Endodermal cell (in vitro differentiated cells): ENCODE measurements at regions not wholly inside any gene's neighbourhood (a gene's known extent, or its start where the extent isn't known, plus 50 kb on each side); places are given as distances from the start of the nearest gene placed in this dataset.

ENCODE experiments used
- DNase-seq: peaks from one replicate; pipeline ENCODE4 v3.0.0-alpha.2; 2017
- H3K27ac ChIP-seq: 2 replicates; pipeline ENCODE4 v1.5.1; 2013; ENCODE audit warnings: mild to moderate bottlenecking, low read depth, low read length, moderate library complexity
- H3K27me3 ChIP-seq: 2 replicates; pipeline ENCODE4 v1.6.1; 2013; ENCODE audit warnings: mild to moderate bottlenecking, low read length, moderate library complexity; ENCODE audit not compliant: insufficient read depth, control insufficient read depth, poor library complexity, severe bottlenecking
- H3K36me3 ChIP-seq: 2 replicates; pipeline ENCODE4 v1.7.0; 2013; ENCODE audit warnings: mild to moderate bottlenecking, low read length, moderate library complexity; ENCODE audit not compliant: control insufficient read depth, insufficient read depth
- H3K4me1 ChIP-seq: one replicate; pipeline ENCODE4 v1.7.0; 2013; ENCODE audit warnings: low read length; ENCODE audit not compliant: control insufficient read depth, insufficient read depth
- H3K4me3 ChIP-seq: 2 replicates; pipeline ENCODE4 v1.5.1; 2013; ENCODE audit warnings: mild to moderate bottlenecking, low read length, moderate library complexity
- H3K9ac ChIP-seq: 2 replicates; pipeline ENCODE4 v1.6.1; 2013; ENCODE audit warnings: mild to moderate bottlenecking, low read length, moderate library complexity; ENCODE audit not compliant: poor library complexity, severe bottlenecking; ENCODE audit errors: extremely low read depth
- H3K9me3 ChIP-seq: 2 replicates; pipeline ENCODE4 v1.6.1; 2013; ENCODE audit warnings: mild to moderate bottlenecking, low read length, moderate library complexity; ENCODE audit not compliant: control insufficient read depth
- H3K27ac Mint-ChIP-seq: 2 replicates; pipeline ENCODE4 v1.8.0; 2020; ENCODE audit warnings: mixed read lengths
- H3K27me3 Mint-ChIP-seq: 2 replicates; pipeline ENCODE4 v1.8.0; 2021; ENCODE audit warnings: mild to moderate bottlenecking, mixed read lengths; ENCODE audit not compliant: insufficient read depth
- H3K36me3 Mint-ChIP-seq: 2 replicates; pipeline ENCODE4 v1.8.0; 2020; ENCODE audit warnings: low read depth, mixed read lengths
- H3K4me1 Mint-ChIP-seq: 2 replicates; pipeline ENCODE4 v1.8.0; 2020; ENCODE audit warnings: mixed read lengths
- H3K4me3 Mint-ChIP-seq: 2 replicates; pipeline ENCODE4 v1.8.0; 2020; ENCODE audit warnings: mild to moderate bottlenecking, moderate library complexity, mixed read lengths
- H3K9me3 Mint-ChIP-seq: 2 replicates; pipeline ENCODE4 v1.8.0; 2020; ENCODE audit warnings: mild to moderate bottlenecking, mixed read lengths
- CTCF ChIP-seq: fragments of 200-600 bp; sonication (generic); conservative IDR thresholded peaks from 2 replicates; pipeline ENCODE4 v1.5.0; 2021; ENCODE audit warnings: antibody characterized with exemption, mild to moderate bottlenecking
- WGBS, 2 experiments: methylation state at CpG; one replicate each; pipeline versions ENCODE4 v1.1.5 to v1.1.7; 2013; ENCODE audit warnings: missing lambda C conversion rate in 2 of 2, mixed read lengths in 1 of 2; ENCODE audit not compliant: insufficient coverage in 1 of 2, insufficient read length in 1 of 2; 5-methylcytosine and 5-hydroxymethylcytosine counted together

DNA sequence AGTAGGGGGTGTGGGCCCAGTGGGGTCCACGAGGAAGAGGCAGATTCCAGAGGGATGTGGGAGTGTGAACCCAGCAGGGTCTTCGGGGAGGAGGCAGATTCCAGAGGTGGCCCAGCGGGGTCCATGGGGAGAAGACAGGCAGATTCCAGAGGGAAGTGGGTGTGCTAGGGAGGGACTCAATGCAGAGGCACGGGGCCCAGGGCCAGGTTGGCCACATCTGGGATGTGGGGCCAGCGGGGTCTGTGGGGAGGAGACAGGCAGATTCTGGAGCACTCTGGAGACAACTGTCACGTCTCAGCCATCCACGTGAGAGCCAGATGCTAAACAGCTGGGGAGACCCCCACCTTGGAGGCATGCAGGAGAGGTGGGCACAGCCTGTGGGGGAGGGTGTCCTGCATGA, 582.6 kb downstream of the TBC1D22A start:
- Histone ChIP-seq H3K27me3 (no peaks in the 10 kb centered on the region), H3K4me1 (no peaks in the 10 kb centered on the region), H3K4me3 (no peak overlapping the region), H3K9me3 (peaks cover 25% of the 10 kb centered on the region), H3K9ac (no peak overlapping the region), H3K27ac (no peak overlapping the region), H3K36me3 (no peaks in the 10 kb centered on the region)
- WGBS, 2 experiments = 64 to 70% methylated on average over 4 to 7 of the region's 7 CpGs
- no peaks in the 10 kb centered on the region for H3K4me1 Mint-ChIP-seq
- peaks cover 75% of the 10 kb centered on the region for H3K9me3 Mint-ChIP-seq
- no peak overlapping the region for H3K27ac Mint-ChIP-seq
- DNase-seq = no peak
- no peak overlapping the region for H3K4me3 Mint-ChIP-seq
- no peak for TF ChIP-seq CTCF
- H3K27me3 Mint-ChIP-seq = no peaks in the 10 kb centered on the region
- no peaks in the 10 kb centered on the region for H3K36me3 Mint-ChIP-seq

- Histone ChIP-seq H3K27ac (no peak overlapping the region), H3K27me3 (no peaks in the 10 kb centered on the region), H3K36me3 (no peaks in the 10 kb centered on the region), H3K4me1 (no peaks in the 10 kb centered on the region), H3K9me3 (peaks cover 31% of the 10 kb centered on the region), H3K9ac (no peak overlapping the region), H3K4me3 (no peak overlapping the region)
- H3K4me3 Mint-ChIP-seq = no peak overlapping the region
- 69 to 75% methylated on average over 5 to 6 of the region's 6 CpGs for WGBS, 2 experiments
- peaks cover 75% of the 10 kb centered on the region for H3K9me3 Mint-ChIP-seq
- DNase-seq = no peak
- H3K27ac Mint-ChIP-seq = no peak overlapping the region
- no peaks in the 10 kb centered on the region for H3K27me3 Mint-ChIP-seq
- H3K4me1 Mint-ChIP-seq = no peaks in the 10 kb centered on the region
- no peaks in the 10 kb centered on the region for H3K36me3 Mint-ChIP-seq
- no peak for TF ChIP-seq CTCF
Measured at GRCh38 chr22:47344414-47344813, 582.0 kb downstream of the TBC1D22A start.

DNA sequence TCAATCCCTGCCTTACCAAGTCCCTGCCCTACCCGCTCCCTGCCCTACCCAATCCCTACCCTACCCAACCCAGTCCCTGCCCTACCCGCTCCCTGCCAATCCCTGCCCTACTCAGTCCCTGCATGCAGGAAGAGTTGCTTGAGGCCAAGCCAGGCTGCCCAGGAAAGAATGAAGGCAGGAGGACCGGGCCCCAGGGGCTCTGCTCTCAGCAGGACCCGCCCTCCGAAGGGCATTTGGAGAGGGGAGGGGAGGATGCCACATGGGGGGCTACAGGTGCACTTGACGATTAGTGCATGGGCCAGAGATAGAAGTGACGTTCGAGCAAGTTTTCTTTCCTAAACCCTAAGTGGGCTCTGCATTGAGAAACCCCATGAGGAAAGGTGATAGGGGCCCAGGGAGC, 581.2 kb downstream of the TBC1D22A start:
- 66 to 87% methylated on average over 6 to 8 of the region's 8 CpGs for WGBS, 2 experiments
- Histone ChIP-seq H3K9me3 (peaks cover 34% of the 10 kb centered on the region), H3K27me3 (no peaks in the 10 kb centered on the region), H3K36me3 (no peaks in the 10 kb centered on the region), H3K4me3 (no peak overlapping the region), H3K9ac (no peak overlapping the region), H3K4me1 (no peaks in the 10 kb centered on the region), H3K27ac (no peak overlapping the region)
- Mint-ChIP-seq H3K27ac (no peak overlapping the region), H3K36me3 (no peaks in the 10 kb centered on the region), H3K27me3 (no peaks in the 10 kb centered on the region), H3K4me3 (no peak overlapping the region), H3K4me1 (no peaks in the 10 kb centered on the region), H3K9me3 (peaks cover 75% of the 10 kb centered on the region)
- TF ChIP-seq CTCF = no peak
- no peak for DNase-seq
